Endodermal cell (in vitro differentiated cells): ENCODE measurements at regions not wholly inside any gene's neighbourhood (a gene's known extent, or its start where the extent isn't known, plus 50 kb on each side); places are given as distances from the start of the nearest gene placed in this dataset.

ENCODE experiments used
- DNase-seq: peaks from one replicate; pipeline ENCODE4 v3.0.0-alpha.2; 2017
- H3K27ac ChIP-seq: 2 replicates; pipeline ENCODE4 v1.5.1; 2013; ENCODE audit warnings: mild to moderate bottlenecking, low read depth, low read length, moderate library complexity
- H3K27me3 ChIP-seq: 2 replicates; pipeline ENCODE4 v1.6.1; 2013; ENCODE audit warnings: mild to moderate bottlenecking, low read length, moderate library complexity; ENCODE audit not compliant: insufficient read depth, control insufficient read depth, poor library complexity, severe bottlenecking
- H3K36me3 ChIP-seq: 2 replicates; pipeline ENCODE4 v1.7.0; 2013; ENCODE audit warnings: mild to moderate bottlenecking, low read length, moderate library complexity; ENCODE audit not compliant: control insufficient read depth, insufficient read depth
- H3K4me1 ChIP-seq: one replicate; pipeline ENCODE4 v1.7.0; 2013; ENCODE audit warnings: low read length; ENCODE audit not compliant: control insufficient read depth, insufficient read depth
- H3K4me3 ChIP-seq: 2 replicates; pipeline ENCODE4 v1.5.1; 2013; ENCODE audit warnings: mild to moderate bottlenecking, low read length, moderate library complexity
- H3K9ac ChIP-seq: 2 replicates; pipeline ENCODE4 v1.6.1; 2013; ENCODE audit warnings: mild to moderate bottlenecking, low read length, moderate library complexity; ENCODE audit not compliant: poor library complexity, severe bottlenecking; ENCODE audit errors: extremely low read depth
- H3K9me3 ChIP-seq: 2 replicates; pipeline ENCODE4 v1.6.1; 2013; ENCODE audit warnings: mild to moderate bottlenecking, low read length, moderate library complexity; ENCODE audit not compliant: control insufficient read depth
- H3K27ac Mint-ChIP-seq: 2 replicates; pipeline ENCODE4 v1.8.0; 2020; ENCODE audit warnings: mixed read lengths
- H3K27me3 Mint-ChIP-seq: 2 replicates; pipeline ENCODE4 v1.8.0; 2021; ENCODE audit warnings: mild to moderate bottlenecking, mixed read lengths; ENCODE audit not compliant: insufficient read depth
- H3K36me3 Mint-ChIP-seq: 2 replicates; pipeline ENCODE4 v1.8.0; 2020; ENCODE audit warnings: low read depth, mixed read lengths
- H3K4me1 Mint-ChIP-seq: 2 replicates; pipeline ENCODE4 v1.8.0; 2020; ENCODE audit warnings: mixed read lengths
- H3K4me3 Mint-ChIP-seq: 2 replicates; pipeline ENCODE4 v1.8.0; 2020; ENCODE audit warnings: mild to moderate bottlenecking, moderate library complexity, mixed read lengths
- H3K9me3 Mint-ChIP-seq: 2 replicates; pipeline ENCODE4 v1.8.0; 2020; ENCODE audit warnings: mild to moderate bottlenecking, mixed read lengths
- WGBS, 2 experiments: methylation state at CpG; one replicate each; pipeline versions ENCODE4 v1.1.5 to v1.1.7; 2013; ENCODE audit warnings: missing lambda C conversion rate in 2 of 2, mixed read lengths in 1 of 2; ENCODE audit not compliant: insufficient coverage in 1 of 2, insufficient read length in 1 of 2; 5-methylcytosine and 5-hydroxymethylcytosine counted together
- TF ChIP-seq, protein P1 (sequence below): fragments of 200-600 bp; sonication (generic); conservative IDR thresholded peaks from 2 replicates; pipeline ENCODE4 v1.5.0; 2021; ENCODE audit warnings: antibody characterized with exemption, mild to moderate bottlenecking

DNA sequence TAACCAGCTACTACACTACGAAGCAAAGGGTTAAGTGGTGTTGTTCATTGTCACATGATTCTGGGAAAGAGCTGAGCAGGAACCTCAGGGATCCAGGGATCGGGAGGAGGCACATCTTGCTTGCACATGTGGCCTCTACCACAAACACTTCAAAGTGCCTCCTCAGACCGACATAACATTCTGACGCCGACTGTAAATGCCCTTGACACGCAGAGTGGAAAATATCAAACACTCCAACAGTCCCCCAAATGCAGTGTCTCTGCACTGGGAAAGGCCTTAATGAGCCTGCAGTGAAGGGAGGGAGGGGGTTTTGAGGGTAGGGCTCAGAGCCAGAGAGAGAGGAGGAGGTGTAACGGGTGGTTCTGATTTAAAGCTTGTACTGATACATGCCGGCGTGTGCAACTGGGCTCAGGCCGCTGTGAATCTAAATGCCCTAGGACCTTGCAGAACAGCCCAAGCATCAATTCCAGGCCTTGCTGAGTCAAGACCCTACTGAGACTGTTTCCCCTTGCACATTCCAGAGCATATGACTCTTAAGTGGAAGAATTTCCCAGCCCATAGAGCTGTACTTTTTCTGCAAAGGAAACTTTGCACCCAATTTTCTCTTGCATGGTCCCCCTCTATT is 163.7 kb downstream of the NTMT2 start:
- 90% methylated on average over 10 of the region's 10 CpGs; no CpG with 5 or more reads in 1 of the 2 experiments for WGBS, 2 experiments

DNA sequence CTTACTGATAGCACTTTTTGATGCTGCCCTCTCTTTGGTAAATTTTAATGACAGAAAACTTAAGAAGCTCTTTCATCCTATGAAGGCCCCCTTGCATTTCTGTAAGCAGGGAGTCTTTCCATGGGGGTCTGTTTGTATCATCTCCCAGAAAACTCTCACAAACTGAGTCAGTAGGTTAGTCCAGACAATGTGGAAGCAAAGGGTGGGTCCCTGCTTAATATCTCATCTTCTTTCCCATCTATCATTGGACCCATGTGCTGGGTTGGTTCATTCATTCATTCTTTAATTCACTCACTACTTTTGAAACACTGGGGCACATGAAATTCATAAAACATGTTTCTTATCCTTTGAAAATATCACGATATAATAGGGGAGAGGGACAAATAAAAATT is 164.3 kb downstream of the NTMT2 start:
- H3K9me3 ChIP-seq, result no peaks in the 10 kb centered on the region
- H3K4me3 Mint-ChIP-seq, result no peak overlapping the region
- no peak overlapping the region for H3K27ac ChIP-seq
- H3K4me1 ChIP-seq, result peaks cover 3% of the 10 kb centered on the region
- H3K9ac ChIP-seq, result no peak overlapping the region
- H3K36me3 Mint-ChIP-seq, result no peaks in the 10 kb centered on the region
- H3K27me3 ChIP-seq, result no peaks in the 10 kb centered on the region
- no peak overlapping the region for H3K27ac Mint-ChIP-seq
- no peak overlapping the region for H3K4me3 ChIP-seq
- H3K27me3 Mint-ChIP-seq, result no peaks in the 10 kb centered on the region
- WGBS, 2 experiments, result 95 to 100% methylated on average over 1 of the region's 1 CpG
- no peak for DNase-seq
- H3K4me1 Mint-ChIP-seq, result peaks cover 20% of the 10 kb centered on the region
- H3K36me3 ChIP-seq, result no peaks in the 10 kb centered on the region
- TF ChIP-seq, protein P1, sequence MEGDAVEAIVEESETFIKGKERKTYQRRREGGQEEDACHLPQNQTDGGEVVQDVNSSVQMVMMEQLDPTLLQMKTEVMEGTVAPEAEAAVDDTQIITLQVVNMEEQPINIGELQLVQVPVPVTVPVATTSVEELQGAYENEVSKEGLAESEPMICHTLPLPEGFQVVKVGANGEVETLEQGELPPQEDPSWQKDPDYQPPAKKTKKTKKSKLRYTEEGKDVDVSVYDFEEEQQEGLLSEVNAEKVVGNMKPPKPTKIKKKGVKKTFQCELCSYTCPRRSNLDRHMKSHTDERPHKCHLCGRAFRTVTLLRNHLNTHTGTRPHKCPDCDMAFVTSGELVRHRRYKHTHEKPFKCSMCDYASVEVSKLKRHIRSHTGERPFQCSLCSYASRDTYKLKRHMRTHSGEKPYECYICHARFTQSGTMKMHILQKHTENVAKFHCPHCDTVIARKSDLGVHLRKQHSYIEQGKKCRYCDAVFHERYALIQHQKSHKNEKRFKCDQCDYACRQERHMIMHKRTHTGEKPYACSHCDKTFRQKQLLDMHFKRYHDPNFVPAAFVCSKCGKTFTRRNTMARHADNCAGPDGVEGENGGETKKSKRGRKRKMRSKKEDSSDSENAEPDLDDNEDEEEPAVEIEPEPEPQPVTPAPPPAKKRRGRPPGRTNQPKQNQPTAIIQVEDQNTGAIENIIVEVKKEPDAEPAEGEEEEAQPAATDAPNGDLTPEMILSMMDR, result no peak
- no peaks in the 10 kb centered on the region for H3K9me3 Mint-ChIP-seq

More for the DNA sequence above, 163.7 kb downstream of the NTMT2 start:
- Histone ChIP-seq H3K9ac (no peak overlapping the region), H3K36me3 (no peaks in the 10 kb centered on the region), H3K4me1 (peaks cover 3% of the 10 kb centered on the region), H3K9me3 (no peaks in the 10 kb centered on the region), H3K4me3 (no peak overlapping the region), H3K27ac (no peak overlapping the region), H3K27me3 (no peaks in the 10 kb centered on the region)
- no peak overlapping the region for H3K4me3 Mint-ChIP-seq
- no peaks in the 10 kb centered on the region for H3K27me3 Mint-ChIP-seq
- TF ChIP-seq, protein P1, result no peak
- peak; percentile 66 for DNase-seq
- H3K36me3 Mint-ChIP-seq, result no peaks in the 10 kb centered on the region
- no peak overlapping the region for H3K27ac Mint-ChIP-seq
- H3K4me1 Mint-ChIP-seq, result peaks cover 20% of the 10 kb centered on the region
- no peaks in the 10 kb centered on the region for H3K9me3 Mint-ChIP-seq

DNA sequence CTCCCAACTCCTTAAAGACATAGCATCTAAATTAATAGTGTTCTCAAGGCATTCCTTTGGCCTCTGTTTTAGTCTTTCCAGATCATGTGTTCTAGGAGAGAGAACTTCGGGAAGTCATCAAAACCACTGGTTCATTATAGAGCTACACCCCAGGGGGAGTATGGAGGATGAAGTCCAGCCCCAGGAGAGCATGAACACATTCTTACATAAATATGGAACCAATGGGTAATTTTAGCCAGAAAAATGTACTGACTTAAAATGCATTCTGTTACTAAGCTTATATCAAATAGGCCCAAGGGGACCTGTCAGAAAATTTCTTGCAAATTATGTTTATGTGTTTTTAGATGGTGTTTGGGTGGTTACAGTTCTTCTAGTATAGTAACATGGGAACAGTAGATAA is 165.2 kb downstream of the NTMT2 start:
- no peaks in the 10 kb centered on the region for H3K27me3 Mint-ChIP-seq
- H3K36me3 ChIP-seq, result no peaks in the 10 kb centered on the region
- H3K4me1 Mint-ChIP-seq, result peaks cover 15% of the 10 kb centered on the region
- H3K4me3 ChIP-seq, result no peak overlapping the region
- WGBS, 2 experiments, result 100% methylated on average over 1 of the region's 1 CpG
- TF ChIP-seq, protein P1, result no peak
- H3K27me3 ChIP-seq, result no peaks in the 10 kb centered on the region
- no peak overlapping the region for H3K4me3 Mint-ChIP-seq
- H3K9ac ChIP-seq, result no peak overlapping the region
- no peak overlapping the region for H3K27ac ChIP-seq
- H3K9me3 Mint-ChIP-seq, result no peaks in the 10 kb centered on the region
- H3K4me1 ChIP-seq, result peaks cover 3% of the 10 kb centered on the region
- H3K9me3 ChIP-seq, result no peaks in the 10 kb centered on the region
- no peak overlapping the region for H3K27ac Mint-ChIP-seq
- H3K36me3 Mint-ChIP-seq, result no peaks in the 10 kb centered on the region
- no peak for DNase-seq
